HL-60 (cell line): ENCODE measurements at regions not wholly inside any gene's neighbourhood (a gene's known extent, or its start where the extent isn't known, plus 50 kb on each side); places are given as distances from the start of the nearest gene placed in this dataset.

ENCODE experiments used
- CTCF ChIP-seq: IDR thresholded peaks from one replicate; pipeline ENCODE4 v1.5.1; 2011; ENCODE audit warnings: low read length, control low read depth, inconsistent platforms; ENCODE audit not compliant: insufficient read depth
- GABPA ChIP-seq: IDR thresholded peaks from 2 replicates; pipeline ENCODE4 v1.6.1; 2012; ENCODE audit warnings: low read depth
- POLR2AphosphoS5 ChIP-seq: IDR thresholded peaks from 2 replicates; pipeline ENCODE4 v1.6.1; 2012; ENCODE audit warnings: low read depth
- REST ChIP-seq: IDR thresholded peaks from 2 replicates; pipeline ENCODE4 v1.6.1; 2012; ENCODE audit warnings: low read depth; ENCODE audit not compliant: insufficient replicate concordance

- no peak for TF ChIP-seq CTCF
- TF ChIP-seq GABPA, result no peak
- TF ChIP-seq POLR2AphosphoS5, result no peak
- no peak for TF ChIP-seq REST
Measured at GRCh38 chr3:81045246-81045645, 716.2 kb downstream of the GBE1 start.
